Endothelial cell of umbilical vein (primary cell): ENCODE measurements at regions not wholly inside any gene's neighbourhood (a gene's known extent, or its start where the extent isn't known, plus 50 kb on each side); places are given as distances from the start of the nearest gene placed in this dataset.

ENCODE experiments used
- BruUV-seq: library from RNA; stranded (reverse); fragments of 400-500 nt; replicated peaks from 2 replicates; lab custom pipeline; 2021; lab: Mats Ljungman, UMichigan
- CTCF ChIA-PET: fragments of 300-600, 350-600 bp; sonication (Branson Sonifier 250); formaldehyde crosslinking; loops from one replicate; lab custom pipeline; 2021; ENCODE audit warnings: antibody characterized with exemption, inconsistent platforms; lab: Charles Lee
- POLR2A ChIA-PET: fragments of 300-600, 350-600 bp; sonication (Branson Sonifier 250); formaldehyde crosslinking; loops from one replicate; lab custom pipeline; 2021; ENCODE audit warnings: antibody characterized with exemption, inconsistent platforms; lab: Charles Lee
- DNase-seq: peaks from one replicate; pipeline ENCODE4 v3.0.0-alpha.2; 2011; ENCODE audit warnings: low read depth, low spot score
- FAIRE-seq: peaks from 2 replicates; lab custom pipeline; 2011; peaks lifted over from hg19 to GRCh38; lab: Jason Lieb, UNC
- H2AFZ ChIP-seq: 2 replicates; pipeline ENCODE4 v1.6.0; 2012; ENCODE audit warnings: low read depth, low read length, control low read depth, inconsistent platforms
- H3K27ac ChIP-seq: 2 replicates; pipeline ENCODE4 v1.5.1; 2011; ENCODE audit warnings: low read depth, mild to moderate bottlenecking, control low read depth, low read length, moderate library complexity; ENCODE audit not compliant: insufficient read depth
- H3K27me3 ChIP-seq, 2 experiments: 2 replicates each; pipeline versions ENCODE4 v1.6.0 to v1.6.1; 2011; ENCODE audit warnings: low read length in 2 of 2, mixed read lengths in 1 of 2; ENCODE audit not compliant: control insufficient read depth in 2 of 2, insufficient read depth in 2 of 2
- H3K36me3 ChIP-seq, 2 experiments: 2 replicates in 1 of 2; 3 replicates in 1 of 2; pipeline ENCODE4 v1.5.1; 2011; ENCODE audit warnings: low read length in 2 of 2, mild to moderate bottlenecking in 1 of 2, moderate library complexity in 1 of 2; ENCODE audit not compliant: control insufficient read depth in 2 of 2, insufficient read depth in 2 of 2; ENCODE audit errors: extremely low read depth in 1 of 2
- H3K4me1 ChIP-seq: 3 replicates; pipeline ENCODE4 v1.5.1; 2011; ENCODE audit warnings: mild to moderate bottlenecking, low read length; ENCODE audit not compliant: control insufficient read depth, insufficient read depth; ENCODE audit errors: extremely low read depth
- H3K4me2 ChIP-seq: 2 replicates; pipeline ENCODE4 v1.6.1; 2011; ENCODE audit warnings: low read length, control low read depth, mixed read lengths; ENCODE audit not compliant: insufficient read depth
- H3K4me3 ChIP-seq, 3 experiments: fragments of 200-600 bp in 1 of 3; sonication (generic), shearing (Covaris generic) in 1 of 3; replicated peaks in 1 of 3; 2 replicates each; pipeline ENCODE4 v1.5.1; 2011 to 2016; ENCODE audit warnings: control low read depth in 3 of 3, low read length in 3 of 3, mild to moderate bottlenecking in 2 of 3, inconsistent platforms in 1 of 3, low read depth in 1 of 3, moderate library complexity in 1 of 3; ENCODE audit not compliant: insufficient read depth in 1 of 3
- H3K79me2 ChIP-seq: 2 replicates; pipeline ENCODE4 v1.6.0; 2012; ENCODE audit warnings: low read length, inconsistent platforms; ENCODE audit not compliant: control insufficient read depth, insufficient read depth
- H3K9ac ChIP-seq: replicated peaks from 2 replicates; pipeline ENCODE3; 2011; ENCODE audit warnings: low read length, control low read depth; ENCODE audit not compliant: insufficient read depth; ENCODE audit errors: extremely low read depth
- H3K9me1 ChIP-seq: replicated peaks from 3 replicates; pipeline ENCODE4 v1.6.0; 2011; ENCODE audit warnings: mild to moderate bottlenecking, low read length; ENCODE audit not compliant: control insufficient read depth, insufficient read depth; ENCODE audit errors: extremely low read depth
- H3K9me3 ChIP-seq: replicated peaks from 2 replicates; pipeline ENCODE4 v1.5.1; 2012; ENCODE audit warnings: low read length, inconsistent platforms; ENCODE audit not compliant: control insufficient read depth, insufficient read depth
- H4K20me1 ChIP-seq: replicated peaks from 2 replicates; pipeline ENCODE3; 2011; ENCODE audit warnings: mild to moderate bottlenecking, low read length; ENCODE audit not compliant: control insufficient read depth, insufficient read depth; ENCODE audit errors: extremely low read depth
- EZH2 ChIP-seq: IDR thresholded peaks from 2 replicates; pipeline ENCODE4 v1.6.1; 2012; ENCODE audit warnings: borderline replicate concordance, low read depth, mild to moderate bottlenecking, moderate library complexity, low read length, inconsistent platforms; ENCODE audit not compliant: severe bottlenecking
- FOS ChIP-seq: IDR thresholded peaks from 2 replicates; pipeline ENCODE4 v1.6.1; 2011; ENCODE audit warnings: mild to moderate bottlenecking, low read length, moderate library complexity, borderline replicate concordance; ENCODE audit not compliant: insufficient read depth
- GATA2 ChIP-seq: IDR thresholded peaks from 2 replicates; pipeline ENCODE4 v1.7.0; 2011; ENCODE audit warnings: low read depth, mild to moderate bottlenecking, moderate library complexity, mixed read lengths, low read length; ENCODE audit not compliant: insufficient read length, insufficient read depth
- JUN ChIP-seq: IDR thresholded peaks from 2 replicates; pipeline ENCODE4 v1.6.1; 2011; ENCODE audit warnings: borderline replicate concordance, low read depth; ENCODE audit not compliant: insufficient read length, insufficient read depth
- MYC ChIP-seq: IDR thresholded peaks from one replicate; pipeline ENCODE4 v1.6.1; 2011; ENCODE audit warnings: mild to moderate bottlenecking, low read depth, low read length
- POLR2A ChIP-seq: IDR thresholded peaks from 2 replicates; pipeline ENCODE4 v1.6.1; 2012; ENCODE audit warnings: low read depth, mild to moderate bottlenecking, control low read depth, low read length
- POLR2AphosphoS5 ChIP-seq: IDR thresholded peaks from 2 replicates; pipeline ENCODE4 v1.6.1; 2012; ENCODE audit warnings: low read depth, mild to moderate bottlenecking, control low read depth, low read length, moderate library complexity; ENCODE audit not compliant: insufficient read depth
- dilution Hi-C: fragments of 300-500 bp; cut with MboI; formaldehyde crosslinking; loops from one replicate; pipeline ENCODE4 v1.15.0; 2019; ENCODE audit warnings: low sequenced_read_pairs; ENCODE audit not compliant: extremely low pct_ligation_motif_present
- intact Hi-C: fragments of 100-400 bp; cut with micrococcal nuclease; formaldehyde crosslinking; loops from one replicate; pipeline ENCODE4 v1.10.0; 2022
- TF ChIP-seq, protein P1 (sequence below), 2 donors: IDR thresholded peaks; 1 replicate in 1 of 2; 2 replicates in 1 of 2; pipeline ENCODE4 v1.5.1; 2011; ENCODE audit warnings: low read length in 2 of 2, mild to moderate bottlenecking in 2 of 2, moderate library complexity in 2 of 2, control low read depth in 1 of 2, inconsistent platforms in 1 of 2, low read depth in 1 of 2; ENCODE audit not compliant: insufficient read depth in 1 of 2; ENCODE audit errors: extremely low read depth in 1 of 2
- TF ChIP-seq, protein P2 (sequence below): IDR thresholded peaks from 2 replicates; pipeline ENCODE4 v1.6.1; 2011; ENCODE audit not compliant: insufficient read depth, insufficient read length

DNA sequence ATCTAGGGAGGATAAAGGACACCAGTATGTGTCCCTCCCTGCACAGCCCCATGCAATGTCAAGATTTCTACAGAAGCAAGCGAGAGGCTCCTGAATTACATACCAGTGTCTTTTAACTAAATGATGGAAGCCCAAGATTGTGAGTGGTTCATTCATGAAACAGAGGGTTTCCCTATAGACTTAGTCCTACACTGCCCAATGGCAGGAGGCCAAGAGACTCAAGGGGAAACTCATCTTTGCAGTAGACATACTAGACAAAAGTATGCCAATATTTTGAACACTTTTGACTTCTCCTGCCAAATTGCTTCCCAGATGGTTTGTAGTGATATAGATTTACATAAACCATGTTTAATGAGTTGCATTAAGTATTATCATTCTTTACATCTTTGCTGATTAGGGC, 557.2 kb upstream of the JAG1 start:
- no peak for DNase-seq
- H3K4me3 ChIP-seq = no peak overlapping the region
- no peaks in the 10 kb centered on the region for H3K36me3 ChIP-seq
- POLR2A ChIA-PET = no interaction called here
- peaks cover 32% of the 10 kb centered on the region for H3K4me1 ChIP-seq
- FAIRE-seq = no peak
- H3K9ac ChIP-seq = no peak overlapping the region
- no TSS peak for BruUV-seq
- TF ChIP-seq, protein P1, sequence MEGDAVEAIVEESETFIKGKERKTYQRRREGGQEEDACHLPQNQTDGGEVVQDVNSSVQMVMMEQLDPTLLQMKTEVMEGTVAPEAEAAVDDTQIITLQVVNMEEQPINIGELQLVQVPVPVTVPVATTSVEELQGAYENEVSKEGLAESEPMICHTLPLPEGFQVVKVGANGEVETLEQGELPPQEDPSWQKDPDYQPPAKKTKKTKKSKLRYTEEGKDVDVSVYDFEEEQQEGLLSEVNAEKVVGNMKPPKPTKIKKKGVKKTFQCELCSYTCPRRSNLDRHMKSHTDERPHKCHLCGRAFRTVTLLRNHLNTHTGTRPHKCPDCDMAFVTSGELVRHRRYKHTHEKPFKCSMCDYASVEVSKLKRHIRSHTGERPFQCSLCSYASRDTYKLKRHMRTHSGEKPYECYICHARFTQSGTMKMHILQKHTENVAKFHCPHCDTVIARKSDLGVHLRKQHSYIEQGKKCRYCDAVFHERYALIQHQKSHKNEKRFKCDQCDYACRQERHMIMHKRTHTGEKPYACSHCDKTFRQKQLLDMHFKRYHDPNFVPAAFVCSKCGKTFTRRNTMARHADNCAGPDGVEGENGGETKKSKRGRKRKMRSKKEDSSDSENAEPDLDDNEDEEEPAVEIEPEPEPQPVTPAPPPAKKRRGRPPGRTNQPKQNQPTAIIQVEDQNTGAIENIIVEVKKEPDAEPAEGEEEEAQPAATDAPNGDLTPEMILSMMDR (IDR thresholded peaks at IDR 0.05; ENCODE audit: extremely low read depth in 1 of 2, insufficient read depth in 1 of 2, low read depth in 1 of 2, low read length in 2 of 2) = no peak
- no peak for TF ChIP-seq JUN
- TF ChIP-seq POLR2A = no peak
- no peak for TF ChIP-seq POLR2AphosphoS5
- no peak for TF ChIP-seq MYC
- TF ChIP-seq, protein P2, sequence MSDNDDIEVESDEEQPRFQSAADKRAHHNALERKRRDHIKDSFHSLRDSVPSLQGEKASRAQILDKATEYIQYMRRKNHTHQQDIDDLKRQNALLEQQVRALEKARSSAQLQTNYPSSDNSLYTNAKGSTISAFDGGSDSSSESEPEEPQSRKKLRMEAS = no peak
- no peak for TF ChIP-seq FOS
- TF ChIP-seq GATA2 = no peak
- no peak for TF ChIP-seq EZH2
- no peaks in the 10 kb centered on the region for H3K9me3 ChIP-seq
- CTCF ChIA-PET = no interaction called here
- intact Hi-C loops = no loop called here
- no peaks in the 10 kb centered on the region for H3K9me1 ChIP-seq
- H3K79me2 ChIP-seq = no peaks in the 10 kb centered on the region
- H2AFZ ChIP-seq = no peak overlapping the region
- H3K27ac ChIP-seq = no peak overlapping the region
- dilution Hi-C loops = no loop called here
- no peaks in the 10 kb centered on the region for H3K27me3 ChIP-seq
- no peak overlapping the region for H3K4me2 ChIP-seq
- no peaks in the 10 kb centered on the region for H4K20me1 ChIP-seq
